ENCODE measurements at regions not wholly inside any gene's neighbourhood (a gene's known extent, or its start where the extent isn't known, plus 50 kb on each side); places are given as distances from the start of the nearest gene placed in this dataset.

- no peak for TF ChIP-seq ZNF560 (tag by site-specific recombination; IDR thresholded peaks at IDR 0.05; ENCODE audit: borderline replicate concordance)
- TF ChIP-seq ZNF670 (tag by site-specific recombination; IDR thresholded peaks at IDR 0.05; ENCODE audit: low read depth): no peak
- no peak for TF ChIP-seq BCL11B (tag by site-specific recombination; IDR thresholded peaks at IDR 0.05; ENCODE audit: low read depth)
- TF ChIP-seq ZFHX2 (tag by site-specific recombination; conservative IDR thresholded peaks at IDR 0.05): no peak
- TF ChIP-seq ZNF292 (tag by site-specific recombination; IDR thresholded peaks at IDR 0.05; ENCODE audit: borderline replicate concordance, low read depth): no peak
- no peak for TF ChIP-seq ZNF112 (tag by site-specific recombination; IDR thresholded peaks at IDR 0.05)
- no peak for TF ChIP-seq ZNF610 (tag by site-specific recombination; IDR thresholded peaks at IDR 0.05; ENCODE audit: borderline replicate concordance)
- TF ChIP-seq AEBP2 (tag by site-specific recombination; IDR thresholded peaks at IDR 0.05; ENCODE audit: borderline replicate concordance): no peak
- no peak for TF ChIP-seq ZNF416 (tag by site-specific recombination; IDR thresholded peaks at IDR 0.05)
- TF ChIP-seq ZNF266 (tag by site-specific recombination; IDR thresholded peaks at IDR 0.05; ENCODE audit: low read depth): no peak
- TF ChIP-seq ZNF311 (tag by site-specific recombination; IDR thresholded peaks at IDR 0.05; ENCODE audit: borderline replicate concordance): no peak
- no peak for TF ChIP-seq ZXDB (tag by site-specific recombination; IDR thresholded peaks at IDR 0.05)
Observed at GRCh38 chr15:87730706-87731105, 525.8 kb downstream of the NTRK3 start (continued).

- Histone ChIP-seq H3K9me3 (ENCODE audit: control insufficient read depth, insufficient read depth, low read depth, low read length) (no peaks in the 10 kb centered on the region; the same call in 1 of the 2 replicates), H3K27ac (ENCODE audit: extremely low read depth, low read depth, low read length) (no peak overlapping the region), H3K36me3 (ENCODE audit: control insufficient read depth in 2 of 2, insufficient read depth in 1 of 2, low read length in 2 of 2) (no peaks in the 10 kb centered on the region), H3K4me3 (ENCODE audit: low read depth, low read length) (no peak overlapping the region), H3K4me1 (ENCODE audit: control insufficient read depth, insufficient read depth, low read length) (peaks cover 4% of the 10 kb centered on the region; the same call in 1 of the 2 replicates)
- CTCF ChIA-PET: interaction anchor here (0.7 kb wide), 2 partner anchors 98 to 394 kb away, joined by 3 to 4 read pairs; no protein-coding TSS in a partner anchor
- no peak for TF ChIP-seq IKZF3 (tag by site-specific recombination; IDR thresholded peaks at IDR 0.05)
- TF ChIP-seq ZNF16 (tag by site-specific recombination; IDR thresholded peaks at IDR 0.05; ENCODE audit: low read depth): no peak
- POLR2A ChIA-PET: no interaction called here
Observed at GRCh38 chr15:87728998-87729397, 527.5 kb downstream of the NTRK3 start.

- Histone ChIP-seq H3K27ac (ENCODE audit: extremely low read depth, low read depth, low read length) (no peak overlapping the region), H3K4me3 (ENCODE audit: low read depth, low read length) (no peak overlapping the region), H3K4me1 (ENCODE audit: control insufficient read depth, insufficient read depth, low read length) (peaks cover 4% of the 10 kb centered on the region; the same call in 1 of the 2 replicates), H3K9me3 (ENCODE audit: control insufficient read depth, insufficient read depth, low read depth, low read length) (no peaks in the 10 kb centered on the region; the same call in 1 of the 2 replicates), H3K36me3 (ENCODE audit: control insufficient read depth in 2 of 2, insufficient read depth in 1 of 2, low read length in 2 of 2) (no peaks in the 10 kb centered on the region)
- POLR2A ChIA-PET: no interaction called here
- CTCF ChIA-PET: interaction anchor here (1.8 kb wide), 1 partner anchor 11 kb away, joined by 5 read pairs; no protein-coding TSS in a partner anchor
- no peak for TF ChIP-seq KLF10 (tag by site-specific recombination; IDR thresholded peaks at IDR 0.05)
- TF ChIP-seq WT1 (tag by site-specific recombination; IDR thresholded peaks at IDR 0.05): no peak
- TF ChIP-seq REST (tag by site-specific recombination; IDR thresholded peaks at IDR 0.05): no peak
- TF ChIP-seq GLIS1 (tag by site-specific recombination; IDR thresholded peaks at IDR 0.05): no peak
- TF ChIP-seq ZFP69B (tag by site-specific recombination; IDR thresholded peaks at IDR 0.05): no peak
- TF ChIP-seq ZIC2 (tag by site-specific recombination; IDR thresholded peaks at IDR 0.05): no peak
- no peak for TF ChIP-seq ZNF148 (tag by site-specific recombination; IDR thresholded peaks at IDR 0.05; ENCODE audit: borderline replicate concordance)
- TF ChIP-seq YY2 (tag by site-specific recombination; IDR thresholded peaks at IDR 0.05): no peak
- no peak for TF ChIP-seq ZNF155 (tag by site-specific recombination; IDR thresholded peaks at IDR 0.05)
- no peak for TF ChIP-seq ZBTB17 (tag by site-specific recombination; IDR thresholded peaks at IDR 0.05)
- TF ChIP-seq ZNF37A (tag by site-specific recombination; IDR thresholded peaks at IDR 0.05): no peak
- no peak for TF ChIP-seq ZNF10 (tag by site-specific recombination; IDR thresholded peaks at IDR 0.05)
- no peak for TF ChIP-seq ZNF514 (tag by site-specific recombination; IDR thresholded peaks at IDR 0.05)
- no peak for TF ChIP-seq ZEB2 (tag by site-specific recombination; IDR thresholded peaks at IDR 0.05)
- no peak for TF ChIP-seq ZNF341 (tag by site-specific recombination; IDR thresholded peaks at IDR 0.05; ENCODE audit: low read depth)
Observed at GRCh38 chr15:87727073-87727472, 529.5 kb downstream of the NTRK3 start.
